T-helper 2 cell treated with Interferon-gamma antibody and Interleukin-4, amounts not matched to agents 100 ng/mL and 5 ng/mL, for 36 hours (primary cell): ENCODE measurements at regions not wholly inside any gene's neighbourhood (a gene's known extent, or its start where the extent isn't known, plus 50 kb on each side); places are given as distances from the start of the nearest gene placed in this dataset.

Source experiments
- intact Hi-C: fragments of 100-400 bp; cut with micrococcal nuclease; formaldehyde crosslinking; loops from one replicate; pipeline ENCODE4 v1.15.1; 2023

DNA sequence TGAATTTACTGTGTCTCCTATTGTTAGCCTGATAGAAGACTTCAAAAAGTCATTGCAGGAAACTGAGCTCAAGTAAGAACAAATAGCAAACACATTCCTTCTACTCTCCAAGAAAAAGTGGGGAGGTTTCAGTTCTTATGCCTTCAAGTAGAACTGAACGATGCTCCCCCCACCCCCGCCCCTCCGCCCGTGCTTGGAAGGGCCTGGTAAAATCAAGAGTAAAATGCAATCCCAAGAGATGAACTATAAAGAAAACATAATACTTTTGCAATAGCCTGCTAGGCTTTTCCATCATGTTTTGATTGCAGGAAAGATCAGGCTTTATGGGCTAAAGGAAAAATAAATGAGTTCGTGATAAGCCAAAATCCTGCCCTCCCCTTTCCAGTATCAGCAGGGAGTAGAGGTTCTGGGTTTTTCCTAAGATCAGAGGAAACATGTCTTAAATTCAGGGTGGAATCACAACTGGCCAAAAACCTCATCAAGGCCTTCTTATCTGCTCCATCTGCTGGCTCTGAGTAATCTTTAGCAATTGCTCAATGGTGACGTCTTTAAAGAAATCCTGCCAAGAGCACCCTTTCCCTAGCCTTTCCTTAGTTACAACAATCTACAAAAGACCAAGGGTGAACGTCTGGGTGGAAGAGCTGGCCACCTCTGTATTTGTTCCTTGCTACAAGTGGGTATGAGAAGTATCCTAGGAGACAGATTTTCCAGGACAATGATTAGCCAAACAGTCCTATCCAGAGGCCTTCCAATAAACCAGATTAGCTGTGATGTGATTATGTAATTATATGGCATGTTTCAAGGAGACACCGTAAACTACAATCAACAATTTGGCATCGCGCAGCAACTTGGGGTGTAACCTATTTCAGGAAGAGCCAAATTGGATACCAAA, 66.3 kb upstream of the FAM9C start:
- intact Hi-C loops = no loop called here

DNA sequence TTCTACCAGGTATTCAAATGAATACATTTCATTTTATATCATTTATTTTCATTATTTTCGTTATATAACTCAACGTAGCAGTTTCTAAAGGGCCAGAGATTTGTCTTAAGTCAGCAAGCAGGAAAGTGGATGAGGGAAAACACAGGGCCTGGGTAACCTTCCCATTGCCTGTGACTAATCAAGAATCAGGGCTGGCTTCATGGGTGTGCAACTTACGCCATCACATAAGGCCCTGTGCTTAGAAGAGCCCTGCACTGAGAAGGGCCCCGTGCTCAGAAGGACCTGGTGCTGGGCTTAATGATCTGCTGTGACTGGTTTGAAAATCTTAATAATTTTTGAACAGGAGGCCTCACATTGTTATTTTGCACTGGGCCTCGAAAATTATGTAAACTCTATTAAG, 65.4 kb upstream of the FAM9C start:
- intact Hi-C loops = no loop called here

DNA sequence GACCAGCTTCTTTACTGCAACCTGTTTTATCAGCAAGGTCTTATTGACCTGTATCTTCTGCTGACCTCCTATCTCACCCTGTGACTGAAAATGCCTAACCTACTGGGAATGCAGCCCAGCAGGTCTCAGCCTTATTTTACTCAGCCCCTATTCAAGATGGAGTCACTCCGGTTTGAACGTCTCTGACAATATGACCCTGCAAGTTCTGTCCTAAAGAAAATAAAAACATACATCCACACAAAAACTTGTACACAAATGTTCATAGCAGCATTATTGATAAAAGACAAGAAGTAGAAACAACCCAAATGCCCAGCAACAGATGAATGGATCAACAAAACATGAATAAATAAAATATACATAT, 59.5 kb upstream of the FAM9C start:
- intact Hi-C loops = no loop called here

GRCh38 chrX:13103188-13103913, 58.9 kb upstream of the FAM9C start:
- intact Hi-C loops = no loop called here

GRCh38 chrX:13102636-13103035, 58.2 kb upstream of the FAM9C start:
- intact Hi-C loops = no loop called here

DNA sequence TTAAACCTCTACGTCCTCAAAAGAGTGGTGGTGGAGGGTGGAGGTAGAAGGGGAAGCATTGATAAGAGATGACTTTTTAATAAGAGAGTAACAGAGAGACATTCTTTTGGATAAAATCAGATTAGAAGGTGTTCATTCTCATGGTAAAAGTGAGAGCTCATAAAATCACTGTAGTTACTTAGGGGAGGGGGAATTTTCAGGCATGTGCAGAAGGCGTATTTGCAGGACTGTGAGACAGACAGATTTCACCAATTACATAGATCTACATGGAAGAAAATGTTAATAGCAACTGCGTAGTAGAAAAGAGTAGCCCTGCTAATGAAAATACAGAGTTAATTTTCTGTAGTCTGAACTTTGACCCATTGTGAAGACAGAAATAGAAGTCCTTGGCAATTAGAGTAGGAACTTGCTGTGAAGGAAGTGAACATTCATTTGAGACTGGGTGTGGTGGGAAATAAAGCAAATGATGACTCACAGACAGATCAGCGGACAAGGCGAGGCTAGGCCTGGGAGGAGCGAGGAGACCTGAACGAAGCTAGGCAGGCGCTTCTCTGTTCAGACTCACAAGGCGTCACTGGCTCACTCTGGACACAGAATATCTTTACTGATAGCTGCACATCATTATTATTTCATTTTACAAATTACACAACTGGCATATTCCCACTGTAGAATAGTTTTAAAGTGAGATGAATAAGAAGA, 57.2 kb upstream of the FAM9C start:
- intact Hi-C loops = loop anchor here (1.0 kb wide), 1 partner anchor 9 kb away; no protein-coding TSS in a partner anchor

GRCh38 chrX:13099121-13099520, 54.7 kb upstream of the FAM9C start:
- intact Hi-C loops = no loop called here

GRCh38 chrX:13096728-13097127, 52.3 kb upstream of the FAM9C start:
- intact Hi-C loops = no loop called here

- intact Hi-C loops = loop anchor here (5.0 kb wide), 3 partner anchors 377 to 937 kb away; partner anchors contain the start of genes OFD1 and TRAPPC2
Observed at GRCh38 chrX:13094828-13095341, 50.5 kb upstream of the FAM9C start.

GRCh38 chrX:13094374-13094773, 50.0 kb upstream of the FAM9C start:
- intact Hi-C loops = loop anchor here (5.0 kb wide), 3 partner anchors 378 to 938 kb away; partner anchors contain the start of genes OFD1 and TRAPPC2
